ENCODE measurements at regions not wholly inside any gene's neighbourhood (a gene's known extent, or its start where the extent isn't known, plus 50 kb on each side); places are given as distances from the start of the nearest gene placed in this dataset.
"Not testable (repeated sequence)": the region's sequence is repeated elsewhere in the genome, so short reads cannot be mapped to it uniquely, and the experiment has no call there.

GRCh38 chr6:88499436-88499835 is 333.3 kb upstream of the CNR1 start:
- H3K79me2 ChIP-seq (ENCODE audit: control insufficient read depth, insufficient read depth, low read length), result no peaks in the 10 kb centered on the region
- no peaks in the 10 kb centered on the region for H3K4me1 ChIP-seq (ENCODE audit: control insufficient read depth, extremely low read depth, insufficient read depth, low read length)
- H3K9me3 ChIP-seq (ENCODE audit: control insufficient read depth, low read depth, low read length), result no peaks in the 10 kb centered on the region
- dilution Hi-C loops (cut with MboI; ENCODE audit: extremely low pct_ligation_motif_present, low sequenced_read_pairs), result no loop called here
- no peak overlapping the region for H2AFZ ChIP-seq (ENCODE audit: control insufficient read depth, low read length)
- H3K27me3 ChIP-seq (ENCODE audit: control insufficient read depth, extremely low read depth, insufficient read depth, low read length), result no peaks in the 10 kb centered on the region
- H3K4me2 ChIP-seq (ENCODE audit: control insufficient read depth, extremely low read depth, insufficient read depth, low read depth, low read length), result no peak overlapping the region
- no peak overlapping the region for H3K4me3 ChIP-seq (ENCODE audit: control insufficient read depth in 2 of 3, extremely low read depth in 1 of 3, insufficient read depth in 2 of 3, low read depth in 1 of 3, low read length in 3 of 3)
- no peaks in the 10 kb centered on the region for H3K9me1 ChIP-seq (ENCODE audit: control insufficient read depth, extremely low read depth, insufficient read depth, low read length)
- H3K36me3 ChIP-seq (ENCODE audit: control insufficient read depth in 2 of 2, extremely low read depth in 1 of 2, insufficient read depth in 2 of 2, low read length in 2 of 2), result no peaks in the 10 kb centered on the region
- TF ChIP-seq CTCF (optimal IDR thresholded peaks at IDR 0.05 in 1 of 3, IDR thresholded peaks at IDR 0.05 in 1 of 3, conservative IDR thresholded peaks at IDR 0.05 in 1 of 3; ENCODE audit: extremely low read depth in 1 of 3, insufficient read depth in 2 of 3, low read length in 3 of 3), result no peak
- TF ChIP-seq EZH2 (IDR thresholded peaks at IDR 0.05; ENCODE audit: low read length), result no peak
- FAIRE-seq, result no peak
- no peaks in the 10 kb centered on the region for H4K20me1 ChIP-seq (ENCODE audit: control insufficient read depth, extremely low read depth, insufficient read depth, low read length)
- no peak overlapping the region for H3K27ac ChIP-seq (ENCODE audit: control insufficient read depth, insufficient read depth, low read length)
- no peak for DNase-seq (ENCODE audit: low read depth, low spot score)
- H3K9ac ChIP-seq (ENCODE audit: control insufficient read depth, extremely low read depth, insufficient read depth, low read length), result no peak overlapping the region

- H2AFZ ChIP-seq (ENCODE audit: control insufficient read depth, low read length); H3K9me1 ChIP-seq (ENCODE audit: control insufficient read depth, extremely low read depth, insufficient read depth, low read length); dilution Hi-C loops (cut with MboI; ENCODE audit: extremely low pct_ligation_motif_present, low sequenced_read_pairs); H4K20me1 ChIP-seq (ENCODE audit: control insufficient read depth, extremely low read depth, insufficient read depth, low read length); H3K36me3 ChIP-seq (ENCODE audit: control insufficient read depth in 2 of 2, extremely low read depth in 1 of 2, insufficient read depth in 2 of 2, low read length in 2 of 2); H3K27ac ChIP-seq (ENCODE audit: control insufficient read depth, insufficient read depth, low read length); DNase-seq (ENCODE audit: low read depth, low spot score); H3K4me2 ChIP-seq (ENCODE audit: control insufficient read depth, extremely low read depth, insufficient read depth, low read depth, low read length); FAIRE-seq; H3K79me2 ChIP-seq (ENCODE audit: control insufficient read depth, insufficient read depth, low read length); H3K4me3 ChIP-seq (ENCODE audit: control insufficient read depth in 2 of 3, extremely low read depth in 1 of 3, insufficient read depth in 2 of 3, low read depth in 1 of 3, low read length in 3 of 3); H3K9ac ChIP-seq (ENCODE audit: control insufficient read depth, extremely low read depth, insufficient read depth, low read length); H3K4me1 ChIP-seq (ENCODE audit: control insufficient read depth, extremely low read depth, insufficient read depth, low read length); H3K27me3 ChIP-seq (ENCODE audit: control insufficient read depth, extremely low read depth, insufficient read depth, low read length); H3K9me3 ChIP-seq (ENCODE audit: control insufficient read depth, low read depth, low read length): not testable (repeated sequence)
Measured at GRCh38 chr6:88497403-88497802, 331.3 kb upstream of the CNR1 start.

- no peak overlapping the region for H3K27ac ChIP-seq (ENCODE audit: control insufficient read depth, insufficient read depth, low read length)
- H3K4me2 ChIP-seq (ENCODE audit: control insufficient read depth, extremely low read depth, insufficient read depth, low read depth, low read length), result no peak overlapping the region
- no peaks in the 10 kb centered on the region for H3K9me1 ChIP-seq (ENCODE audit: control insufficient read depth, extremely low read depth, insufficient read depth, low read length)
- H2AFZ ChIP-seq (ENCODE audit: control insufficient read depth, low read length), result no peak overlapping the region
- no peaks in the 10 kb centered on the region for H4K20me1 ChIP-seq (ENCODE audit: control insufficient read depth, extremely low read depth, insufficient read depth, low read length)
- DNase-seq (ENCODE audit: low read depth, low spot score) (no peak), FAIRE-seq (no peak)
- H3K79me2 ChIP-seq (ENCODE audit: control insufficient read depth, insufficient read depth, low read length), result no peaks in the 10 kb centered on the region
- no peaks in the 10 kb centered on the region for H3K9me3 ChIP-seq (ENCODE audit: control insufficient read depth, low read depth, low read length)
- TF ChIP-seq CTCF (optimal IDR thresholded peaks at IDR 0.05 in 1 of 3, IDR thresholded peaks at IDR 0.05 in 1 of 3, conservative IDR thresholded peaks at IDR 0.05 in 1 of 3; ENCODE audit: extremely low read depth in 1 of 3, insufficient read depth in 2 of 3, low read length in 3 of 3) (no peak), EZH2 (IDR thresholded peaks at IDR 0.05; ENCODE audit: low read length) (no peak)
- dilution Hi-C loops (cut with MboI; ENCODE audit: extremely low pct_ligation_motif_present, low sequenced_read_pairs), result no loop called here
- H3K9ac ChIP-seq (ENCODE audit: control insufficient read depth, extremely low read depth, insufficient read depth, low read length), result no peak overlapping the region
- H3K4me1 ChIP-seq (ENCODE audit: control insufficient read depth, extremely low read depth, insufficient read depth, low read length), result no peaks in the 10 kb centered on the region
- H3K36me3 ChIP-seq (ENCODE audit: control insufficient read depth in 2 of 2, extremely low read depth in 1 of 2, insufficient read depth in 2 of 2, low read length in 2 of 2), result no peaks in the 10 kb centered on the region
- H3K27me3 ChIP-seq (ENCODE audit: control insufficient read depth, extremely low read depth, insufficient read depth, low read length), result no peaks in the 10 kb centered on the region
- H3K4me3 ChIP-seq (ENCODE audit: control insufficient read depth in 2 of 3, extremely low read depth in 1 of 3, insufficient read depth in 2 of 3, low read depth in 1 of 3, low read length in 3 of 3), result no peak overlapping the region
Measured at GRCh38 chr6:88494401-88495140, 328.4 kb upstream of the CNR1 start.
